Keratinocyte (primary cell): ENCODE measurements at regions not wholly inside any gene's neighbourhood (a gene's known extent, or its start where the extent isn't known, plus 50 kb on each side); places are given as distances from the start of the nearest gene placed in this dataset.

Source experiments
- DNase-seq: peaks from one replicate; pipeline ENCODE4 v3.0.0-alpha.2; 2011; ENCODE audit warnings: low read depth, missing footprints, low spot score
- FAIRE-seq: peaks from 2 replicates; lab custom pipeline; 2011; peaks lifted over from hg19 to GRCh38; lab: Jason Lieb, UNC
- H2AFZ ChIP-seq: 2 replicates; pipeline ENCODE4 v1.6.0; 2012; ENCODE audit warnings: low read length, control low read depth, inconsistent platforms; ENCODE audit not compliant: control insufficient read depth
- H3K27ac ChIP-seq: 2 replicates; pipeline ENCODE4 v1.5.1; 2011; ENCODE audit warnings: low read length; ENCODE audit not compliant: control insufficient read depth, insufficient read depth
- H3K27me3 ChIP-seq: 3 replicates; pipeline ENCODE4 v1.6.0; 2011; ENCODE audit warnings: low read length; ENCODE audit not compliant: control insufficient read depth, insufficient read depth; ENCODE audit errors: extremely low read depth
- H3K36me3 ChIP-seq, 2 experiments: 2 replicates in 1 of 2; 3 replicates in 1 of 2; pipeline ENCODE4 v1.5.1; 2011; ENCODE audit warnings: low read length in 2 of 2, mild to moderate bottlenecking in 1 of 2; ENCODE audit not compliant: control insufficient read depth in 2 of 2, insufficient read depth in 2 of 2; ENCODE audit errors: extremely low read depth in 1 of 2
- H3K4me1 ChIP-seq: 3 replicates; pipeline ENCODE4 v1.5.1; 2011; ENCODE audit warnings: low read length; ENCODE audit not compliant: control insufficient read depth, insufficient read depth; ENCODE audit errors: extremely low read depth
- H3K4me2 ChIP-seq: 3 replicates; pipeline ENCODE4 v1.6.0; 2011; ENCODE audit warnings: low read depth, low read length; ENCODE audit not compliant: control insufficient read depth, insufficient read depth; ENCODE audit errors: extremely low read depth
- H3K4me3 ChIP-seq, 3 experiments: fragments of 200-600 bp in 1 of 3; sonication (generic) in 1 of 3; 2 replicates in 2 of 3; 3 replicates in 1 of 3; pipeline ENCODE4 v1.5.1; 2011 to 2016; ENCODE audit warnings: low read length in 3 of 3, mild to moderate bottlenecking in 3 of 3, control low read depth in 2 of 3, inconsistent platforms in 1 of 3, low read depth in 1 of 3, mixed read lengths in 1 of 3, mixed run types in 1 of 3, moderate library complexity in 1 of 3; ENCODE audit not compliant: control insufficient read depth in 2 of 3, insufficient read depth in 2 of 3; ENCODE audit errors: extremely low read depth in 1 of 3
- H3K79me2 ChIP-seq: 2 replicates; pipeline ENCODE4 v1.6.0; 2012; ENCODE audit warnings: low read length; ENCODE audit not compliant: control insufficient read depth, insufficient read depth
- H3K9ac ChIP-seq: 3 replicates; pipeline ENCODE4 v1.6.0; 2011; ENCODE audit warnings: low read length; ENCODE audit not compliant: control insufficient read depth, insufficient read depth; ENCODE audit errors: extremely low read depth
- H3K9me1 ChIP-seq: 3 replicates; pipeline ENCODE4 v1.6.0; 2011; ENCODE audit warnings: low read length; ENCODE audit not compliant: control insufficient read depth, insufficient read depth; ENCODE audit errors: extremely low read depth
- H3K9me3 ChIP-seq: 2 replicates; pipeline ENCODE4 v1.5.1; 2012; ENCODE audit warnings: low read depth, low read length; ENCODE audit not compliant: control insufficient read depth
- H4K20me1 ChIP-seq: 3 replicates; pipeline ENCODE4 v1.6.0; 2011; ENCODE audit warnings: low read length; ENCODE audit not compliant: control insufficient read depth, insufficient read depth; ENCODE audit errors: extremely low read depth
- EZH2 ChIP-seq: IDR thresholded peaks from one replicate; pipeline ENCODE4 v1.6.1; 2012; ENCODE audit warnings: inconsistent platforms, mild to moderate bottlenecking, low read length, moderate library complexity
- dilution Hi-C: fragments of 300-500 bp; cut with MboI; formaldehyde crosslinking; loops from one replicate; pipeline ENCODE4 v1.7.0; 2020; ENCODE audit warnings: low sequenced_read_pairs; ENCODE audit not compliant: extremely low pct_ligation_motif_present
- TF ChIP-seq, protein P1 (sequence below), 3 experiments: IDR thresholded peaks in 1 of 3; conservative IDR thresholded peaks in 1 of 3; optimal IDR thresholded peaks in 1 of 3; 2 replicates in 2 of 3; 3 replicates in 1 of 3; pipeline versions ENCODE3 to v1.5.1; 2011; ENCODE audit warnings: low read length in 3 of 3, mild to moderate bottlenecking in 3 of 3, moderate library complexity in 2 of 3, control low read depth in 1 of 3, inconsistent platforms in 1 of 3; ENCODE audit not compliant: insufficient read depth in 2 of 3; ENCODE audit errors: extremely low read depth in 1 of 3

DNA sequence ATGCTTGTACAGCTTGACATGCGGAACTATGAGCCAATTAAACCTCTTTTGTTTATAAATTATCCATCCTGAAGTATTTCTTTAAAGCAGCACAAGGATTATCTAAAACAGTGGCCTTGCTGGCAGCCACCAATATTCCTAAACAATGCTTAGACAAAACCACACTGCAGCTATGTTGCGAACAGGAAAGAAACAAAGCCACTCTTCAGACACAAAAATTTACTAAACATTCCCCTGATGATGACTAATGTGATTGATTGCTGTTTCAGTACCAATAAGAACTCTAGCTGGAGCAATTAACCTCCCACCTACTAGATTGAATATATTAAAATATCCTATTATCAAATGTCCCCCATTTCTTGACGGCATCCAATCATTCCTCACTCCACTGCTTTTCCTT is 325.8 kb upstream of the REG3G start:
- FAIRE-seq (no peak), DNase-seq (no peak)
- H3K9me1 ChIP-seq: no peaks in the 10 kb centered on the region
- H3K4me3 ChIP-seq: no peak overlapping the region
- H3K9ac ChIP-seq: no peak overlapping the region
- no peak overlapping the region for H3K27ac ChIP-seq
- no peaks in the 10 kb centered on the region for H3K79me2 ChIP-seq
- no peak overlapping the region for H2AFZ ChIP-seq
- no peaks in the 10 kb centered on the region for H3K27me3 ChIP-seq
- H3K4me1 ChIP-seq: no peaks in the 10 kb centered on the region
- H3K36me3 ChIP-seq: no peaks in the 10 kb centered on the region
- no peak overlapping the region for H3K4me2 ChIP-seq
- TF ChIP-seq, protein P1, sequence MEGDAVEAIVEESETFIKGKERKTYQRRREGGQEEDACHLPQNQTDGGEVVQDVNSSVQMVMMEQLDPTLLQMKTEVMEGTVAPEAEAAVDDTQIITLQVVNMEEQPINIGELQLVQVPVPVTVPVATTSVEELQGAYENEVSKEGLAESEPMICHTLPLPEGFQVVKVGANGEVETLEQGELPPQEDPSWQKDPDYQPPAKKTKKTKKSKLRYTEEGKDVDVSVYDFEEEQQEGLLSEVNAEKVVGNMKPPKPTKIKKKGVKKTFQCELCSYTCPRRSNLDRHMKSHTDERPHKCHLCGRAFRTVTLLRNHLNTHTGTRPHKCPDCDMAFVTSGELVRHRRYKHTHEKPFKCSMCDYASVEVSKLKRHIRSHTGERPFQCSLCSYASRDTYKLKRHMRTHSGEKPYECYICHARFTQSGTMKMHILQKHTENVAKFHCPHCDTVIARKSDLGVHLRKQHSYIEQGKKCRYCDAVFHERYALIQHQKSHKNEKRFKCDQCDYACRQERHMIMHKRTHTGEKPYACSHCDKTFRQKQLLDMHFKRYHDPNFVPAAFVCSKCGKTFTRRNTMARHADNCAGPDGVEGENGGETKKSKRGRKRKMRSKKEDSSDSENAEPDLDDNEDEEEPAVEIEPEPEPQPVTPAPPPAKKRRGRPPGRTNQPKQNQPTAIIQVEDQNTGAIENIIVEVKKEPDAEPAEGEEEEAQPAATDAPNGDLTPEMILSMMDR (optimal IDR thresholded peaks at IDR 0.05 in 1 of 3, IDR thresholded peaks at IDR 0.05 in 1 of 3, conservative IDR thresholded peaks at IDR 0.05 in 1 of 3; ENCODE audit: extremely low read depth in 1 of 3, insufficient read depth in 2 of 3, low read length in 3 of 3): no peak
- no peak for TF ChIP-seq EZH2
- H3K9me3 ChIP-seq: no peaks in the 10 kb centered on the region
- dilution Hi-C loops: no loop called here
- no peaks in the 10 kb centered on the region for H4K20me1 ChIP-seq

DNA sequence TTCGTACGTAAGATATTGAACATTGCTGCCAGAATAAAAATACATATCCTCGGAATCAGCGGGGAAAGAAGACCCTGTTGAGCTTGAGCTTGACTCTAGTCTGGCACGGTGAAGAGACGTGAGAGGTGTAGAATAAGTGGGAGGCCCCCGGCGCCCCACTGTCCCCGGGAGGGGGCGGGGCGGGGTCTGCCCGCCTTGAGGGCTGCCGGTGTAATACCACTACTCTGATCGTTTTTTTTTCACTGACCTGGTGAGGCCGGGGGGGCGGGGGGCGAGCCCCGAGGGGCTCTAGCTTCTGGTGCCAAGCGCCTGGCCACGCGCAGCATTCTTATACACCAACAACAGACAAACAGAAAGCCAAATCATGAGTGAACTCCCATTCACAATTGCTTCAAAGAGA is 324.0 kb upstream of the REG3G start:
- Histone ChIP-seq H3K9ac (no peak overlapping the region), H4K20me1 (no peaks in the 10 kb centered on the region), H2AFZ (no peak overlapping the region), H3K4me2 (no peak overlapping the region), H3K27ac (no peak overlapping the region), H3K79me2 (no peaks in the 10 kb centered on the region), H3K4me3 (no peak overlapping the region), H3K27me3 (no peaks in the 10 kb centered on the region), H3K4me1 (no peaks in the 10 kb centered on the region), H3K9me1 (no peaks in the 10 kb centered on the region), H3K9me3 (no peaks in the 10 kb centered on the region), H3K36me3 (no peaks in the 10 kb centered on the region)
- FAIRE-seq (no peak), DNase-seq (no peak)
- dilution Hi-C loops: no loop called here
- TF ChIP-seq, protein P1 (optimal IDR thresholded peaks at IDR 0.05 in 1 of 3, IDR thresholded peaks at IDR 0.05 in 1 of 3, conservative IDR thresholded peaks at IDR 0.05 in 1 of 3; ENCODE audit: extremely low read depth in 1 of 3, insufficient read depth in 2 of 3, low read length in 3 of 3): no peak
- no peak for TF ChIP-seq EZH2
